ENCODE measurements at regions not wholly inside any gene's neighbourhood (a gene's known extent, or its start where the extent isn't known, plus 50 kb on each side); places are given as distances from the start of the nearest gene placed in this dataset.

- TF ChIP-seq REST (IDR thresholded peaks at IDR 0.05) (no peak), SP1 (IDR thresholded peaks at IDR 0.05) (no peak), YY1 (IDR thresholded peaks at IDR 0.05) (no peak), MAX (IDR thresholded peaks at IDR 0.05) (no peak), RAD21 (IDR thresholded peaks at IDR 0.05) (no peak), JUND (IDR thresholded peaks at IDR 0.05) (no peak), ZBTB33 (IDR thresholded peaks at IDR 0.05) (no peak), TAF1 (conservative IDR thresholded peaks at IDR 0.05) (no peak), EGR1 (IDR thresholded peaks at IDR 0.05; ENCODE audit: low read depth in 2 of 2) (no peak)
- TF ChIP-seq, protein P1, sequence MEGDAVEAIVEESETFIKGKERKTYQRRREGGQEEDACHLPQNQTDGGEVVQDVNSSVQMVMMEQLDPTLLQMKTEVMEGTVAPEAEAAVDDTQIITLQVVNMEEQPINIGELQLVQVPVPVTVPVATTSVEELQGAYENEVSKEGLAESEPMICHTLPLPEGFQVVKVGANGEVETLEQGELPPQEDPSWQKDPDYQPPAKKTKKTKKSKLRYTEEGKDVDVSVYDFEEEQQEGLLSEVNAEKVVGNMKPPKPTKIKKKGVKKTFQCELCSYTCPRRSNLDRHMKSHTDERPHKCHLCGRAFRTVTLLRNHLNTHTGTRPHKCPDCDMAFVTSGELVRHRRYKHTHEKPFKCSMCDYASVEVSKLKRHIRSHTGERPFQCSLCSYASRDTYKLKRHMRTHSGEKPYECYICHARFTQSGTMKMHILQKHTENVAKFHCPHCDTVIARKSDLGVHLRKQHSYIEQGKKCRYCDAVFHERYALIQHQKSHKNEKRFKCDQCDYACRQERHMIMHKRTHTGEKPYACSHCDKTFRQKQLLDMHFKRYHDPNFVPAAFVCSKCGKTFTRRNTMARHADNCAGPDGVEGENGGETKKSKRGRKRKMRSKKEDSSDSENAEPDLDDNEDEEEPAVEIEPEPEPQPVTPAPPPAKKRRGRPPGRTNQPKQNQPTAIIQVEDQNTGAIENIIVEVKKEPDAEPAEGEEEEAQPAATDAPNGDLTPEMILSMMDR (IDR thresholded peaks at IDR 0.05; ENCODE audit: low read depth, low read length, missing input control) = no peak
- TF ChIP-seq, protein P2, sequence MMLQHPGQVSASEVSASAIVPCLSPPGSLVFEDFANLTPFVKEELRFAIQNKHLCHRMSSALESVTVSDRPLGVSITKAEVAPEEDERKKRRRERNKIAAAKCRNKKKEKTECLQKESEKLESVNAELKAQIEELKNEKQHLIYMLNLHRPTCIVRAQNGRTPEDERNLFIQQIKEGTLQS (IDR thresholded peaks at IDR 0.05) = no peak
These were observed 262.2 kb upstream of the CEP162 start for GRCh38 chr6:84489598-84489997.

All from liver (tissue), 3 donors.